WTC11 (cell line): ENCODE measurements at regions not wholly inside any gene's neighbourhood (a gene's known extent, or its start where the extent isn't known, plus 50 kb on each side); places are given as distances from the start of the nearest gene placed in this dataset.

Experiments used
- MYBL2 ChIP-seq: sonication (generic); formaldehyde crosslinking; IDR thresholded peaks from 2 replicates; pipeline ENCODE4 v1.8.1; 2023; ENCODE audit warnings: mild to moderate bottlenecking, moderate library complexity, missing genetic modification reagents
- SP1 ChIP-seq: sonication (generic); formaldehyde crosslinking; conservative IDR thresholded peaks from 2 replicates; pipeline ENCODE4 v1.8.1; 2022; ENCODE audit warnings: missing genetic modification reagents
- TF ChIP-seq, protein P1 (sequence below): sonication (generic); formaldehyde crosslinking; IDR thresholded peaks from 2 replicates; pipeline ENCODE4 v1.8.0; 2022; ENCODE audit warnings: mild to moderate bottlenecking, missing genetic modification reagents
- TF ChIP-seq, protein P2 (sequence below): sonication (generic); formaldehyde crosslinking; IDR thresholded peaks from 2 replicates; pipeline ENCODE4 v1.8.1; 2023; ENCODE audit warnings: mild to moderate bottlenecking, moderate library complexity, missing genetic modification reagents
- TF ChIP-seq, protein P3 (sequence below): sonication (generic); formaldehyde crosslinking; IDR thresholded peaks from 2 replicates; pipeline ENCODE4 v1.8.1; 2022; ENCODE audit warnings: mild to moderate bottlenecking, moderate library complexity, missing genetic modification reagents
- TF ChIP-seq, protein P4 (sequence below): fragments of 250-450 bp; sonication (Bioruptor Pico); IDR thresholded peaks from 2 replicates; pipeline ENCODE4 v1.9.0; 2021; ENCODE audit warnings: mild to moderate bottlenecking
- TF ChIP-seq, protein P5 (sequence below): fragments of 200-600 bp; IDR thresholded peaks from 2 replicates; pipeline ENCODE4 v1.8.0; 2022; ENCODE audit warnings: antibody characterized with exemption
- TF ChIP-seq, protein P6 (sequence below): sonication (generic); formaldehyde crosslinking; IDR thresholded peaks from 2 replicates; pipeline ENCODE4 v1.8.1; 2022; ENCODE audit warnings: low read depth, missing genetic modification reagents, borderline replicate concordance
- TF ChIP-seq, protein P7 (sequence below): sonication (generic); formaldehyde crosslinking; IDR thresholded peaks from 2 replicates; pipeline ENCODE4 v1.8.0; 2022; ENCODE audit warnings: mild to moderate bottlenecking, missing genetic modification reagents
- TF ChIP-seq, protein P8 (sequence below): sonication (generic); formaldehyde crosslinking; IDR thresholded peaks from 2 replicates; pipeline ENCODE4 v1.8.0; 2023; ENCODE audit warnings: mild to moderate bottlenecking, missing genetic modification reagents
- TF ChIP-seq, protein P9 (sequence below): sonication (generic); formaldehyde crosslinking; IDR thresholded peaks from 2 replicates; pipeline ENCODE4 v1.8.1; 2023; ENCODE audit warnings: mild to moderate bottlenecking, missing genetic modification reagents, moderate library complexity

DNA sequence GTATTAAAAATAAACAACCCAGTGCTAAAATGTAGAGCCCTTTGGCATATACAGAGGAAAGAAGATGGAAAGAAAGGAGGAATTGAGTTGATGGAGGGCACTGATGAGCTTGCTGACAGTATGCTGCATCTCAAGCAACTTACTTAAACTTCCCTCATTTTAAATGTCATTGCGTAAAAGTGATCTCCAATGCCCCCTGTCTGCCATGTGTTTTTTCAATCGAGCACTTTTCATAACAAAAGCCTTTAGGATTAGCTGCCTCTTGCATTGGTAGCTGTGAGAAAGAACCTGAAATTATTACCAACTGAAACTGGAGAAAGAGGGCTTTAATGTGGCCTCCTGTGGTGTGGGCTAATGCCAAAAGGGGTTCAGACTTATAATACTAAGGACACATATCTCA, 541.6 kb downstream of the SUCLA2 start:
- TF ChIP-seq, protein P1, sequence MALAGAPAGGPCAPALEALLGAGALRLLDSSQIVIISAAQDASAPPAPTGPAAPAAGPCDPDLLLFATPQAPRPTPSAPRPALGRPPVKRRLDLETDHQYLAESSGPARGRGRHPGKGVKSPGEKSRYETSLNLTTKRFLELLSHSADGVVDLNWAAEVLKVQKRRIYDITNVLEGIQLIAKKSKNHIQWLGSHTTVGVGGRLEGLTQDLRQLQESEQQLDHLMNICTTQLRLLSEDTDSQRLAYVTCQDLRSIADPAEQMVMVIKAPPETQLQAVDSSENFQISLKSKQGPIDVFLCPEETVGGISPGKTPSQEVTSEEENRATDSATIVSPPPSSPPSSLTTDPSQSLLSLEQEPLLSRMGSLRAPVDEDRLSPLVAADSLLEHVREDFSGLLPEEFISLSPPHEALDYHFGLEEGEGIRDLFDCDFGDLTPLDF (CRISPR knock-in tag) = no peak
- TF ChIP-seq SP1 (CRISPR knock-in tag) (no peak), MYBL2 (CRISPR knock-in tag) (no peak)
- TF ChIP-seq, protein P2, sequence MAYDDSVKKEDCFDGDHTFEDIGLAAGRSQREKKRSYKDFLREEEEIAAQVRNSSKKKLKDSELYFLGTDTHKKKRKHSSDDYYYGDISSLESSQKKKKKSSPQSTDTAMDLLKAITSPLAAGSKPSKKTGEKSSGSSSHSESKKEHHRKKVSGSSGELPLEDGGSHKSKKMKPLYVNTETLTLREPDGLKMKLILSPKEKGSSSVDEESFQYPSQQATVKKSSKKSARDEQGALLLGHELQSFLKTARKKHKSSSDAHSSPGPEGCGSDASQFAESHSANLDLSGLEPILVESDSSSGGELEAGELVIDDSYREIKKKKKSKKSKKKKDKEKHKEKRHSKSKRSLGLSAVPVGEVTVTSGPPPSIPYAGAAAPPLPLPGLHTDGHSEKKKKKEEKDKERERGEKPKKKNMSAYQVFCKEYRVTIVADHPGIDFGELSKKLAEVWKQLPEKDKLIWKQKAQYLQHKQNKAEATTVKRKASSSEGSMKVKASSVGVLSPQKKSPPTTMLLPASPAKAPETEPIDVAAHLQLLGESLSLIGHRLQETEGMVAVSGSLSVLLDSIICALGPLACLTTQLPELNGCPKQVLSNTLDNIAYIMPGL (CRISPR knock-in tag) = no peak
- TF ChIP-seq, protein P3, sequence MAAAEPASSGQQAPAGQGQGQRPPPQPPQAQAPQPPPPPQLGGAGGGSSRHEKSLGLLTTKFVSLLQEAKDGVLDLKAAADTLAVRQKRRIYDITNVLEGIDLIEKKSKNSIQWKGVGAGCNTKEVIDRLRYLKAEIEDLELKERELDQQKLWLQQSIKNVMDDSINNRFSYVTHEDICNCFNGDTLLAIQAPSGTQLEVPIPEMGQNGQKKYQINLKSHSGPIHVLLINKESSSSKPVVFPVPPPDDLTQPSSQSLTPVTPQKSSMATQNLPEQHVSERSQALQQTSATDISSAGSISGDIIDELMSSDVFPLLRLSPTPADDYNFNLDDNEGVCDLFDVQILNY (CRISPR knock-in tag) = no peak
- TF ChIP-seq, protein P4, sequence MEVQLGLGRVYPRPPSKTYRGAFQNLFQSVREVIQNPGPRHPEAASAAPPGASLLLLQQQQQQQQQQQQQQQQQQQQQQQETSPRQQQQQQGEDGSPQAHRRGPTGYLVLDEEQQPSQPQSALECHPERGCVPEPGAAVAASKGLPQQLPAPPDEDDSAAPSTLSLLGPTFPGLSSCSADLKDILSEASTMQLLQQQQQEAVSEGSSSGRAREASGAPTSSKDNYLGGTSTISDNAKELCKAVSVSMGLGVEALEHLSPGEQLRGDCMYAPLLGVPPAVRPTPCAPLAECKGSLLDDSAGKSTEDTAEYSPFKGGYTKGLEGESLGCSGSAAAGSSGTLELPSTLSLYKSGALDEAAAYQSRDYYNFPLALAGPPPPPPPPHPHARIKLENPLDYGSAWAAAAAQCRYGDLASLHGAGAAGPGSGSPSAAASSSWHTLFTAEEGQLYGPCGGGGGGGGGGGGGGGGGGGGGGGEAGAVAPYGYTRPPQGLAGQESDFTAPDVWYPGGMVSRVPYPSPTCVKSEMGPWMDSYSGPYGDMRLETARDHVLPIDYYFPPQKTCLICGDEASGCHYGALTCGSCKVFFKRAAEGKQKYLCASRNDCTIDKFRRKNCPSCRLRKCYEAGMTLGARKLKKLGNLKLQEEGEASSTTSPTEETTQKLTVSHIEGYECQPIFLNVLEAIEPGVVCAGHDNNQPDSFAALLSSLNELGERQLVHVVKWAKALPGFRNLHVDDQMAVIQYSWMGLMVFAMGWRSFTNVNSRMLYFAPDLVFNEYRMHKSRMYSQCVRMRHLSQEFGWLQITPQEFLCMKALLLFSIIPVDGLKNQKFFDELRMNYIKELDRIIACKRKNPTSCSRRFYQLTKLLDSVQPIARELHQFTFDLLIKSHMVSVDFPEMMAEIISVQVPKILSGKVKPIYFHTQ (CRISPR knock-in tag) = no peak
- TF ChIP-seq, protein P5, sequence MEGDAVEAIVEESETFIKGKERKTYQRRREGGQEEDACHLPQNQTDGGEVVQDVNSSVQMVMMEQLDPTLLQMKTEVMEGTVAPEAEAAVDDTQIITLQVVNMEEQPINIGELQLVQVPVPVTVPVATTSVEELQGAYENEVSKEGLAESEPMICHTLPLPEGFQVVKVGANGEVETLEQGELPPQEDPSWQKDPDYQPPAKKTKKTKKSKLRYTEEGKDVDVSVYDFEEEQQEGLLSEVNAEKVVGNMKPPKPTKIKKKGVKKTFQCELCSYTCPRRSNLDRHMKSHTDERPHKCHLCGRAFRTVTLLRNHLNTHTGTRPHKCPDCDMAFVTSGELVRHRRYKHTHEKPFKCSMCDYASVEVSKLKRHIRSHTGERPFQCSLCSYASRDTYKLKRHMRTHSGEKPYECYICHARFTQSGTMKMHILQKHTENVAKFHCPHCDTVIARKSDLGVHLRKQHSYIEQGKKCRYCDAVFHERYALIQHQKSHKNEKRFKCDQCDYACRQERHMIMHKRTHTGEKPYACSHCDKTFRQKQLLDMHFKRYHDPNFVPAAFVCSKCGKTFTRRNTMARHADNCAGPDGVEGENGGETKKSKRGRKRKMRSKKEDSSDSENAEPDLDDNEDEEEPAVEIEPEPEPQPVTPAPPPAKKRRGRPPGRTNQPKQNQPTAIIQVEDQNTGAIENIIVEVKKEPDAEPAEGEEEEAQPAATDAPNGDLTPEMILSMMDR = no peak
- TF ChIP-seq, protein P6, sequence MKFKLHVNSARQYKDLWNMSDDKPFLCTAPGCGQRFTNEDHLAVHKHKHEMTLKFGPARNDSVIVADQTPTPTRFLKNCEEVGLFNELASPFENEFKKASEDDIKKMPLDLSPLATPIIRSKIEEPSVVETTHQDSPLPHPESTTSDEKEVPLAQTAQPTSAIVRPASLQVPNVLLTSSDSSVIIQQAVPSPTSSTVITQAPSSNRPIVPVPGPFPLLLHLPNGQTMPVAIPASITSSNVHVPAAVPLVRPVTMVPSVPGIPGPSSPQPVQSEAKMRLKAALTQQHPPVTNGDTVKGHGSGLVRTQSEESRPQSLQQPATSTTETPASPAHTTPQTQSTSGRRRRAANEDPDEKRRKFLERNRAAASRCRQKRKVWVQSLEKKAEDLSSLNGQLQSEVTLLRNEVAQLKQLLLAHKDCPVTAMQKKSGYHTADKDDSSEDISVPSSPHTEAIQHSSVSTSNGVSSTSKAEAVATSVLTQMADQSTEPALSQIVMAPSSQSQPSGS (CRISPR knock-in tag) = no peak
- TF ChIP-seq, protein P7, sequence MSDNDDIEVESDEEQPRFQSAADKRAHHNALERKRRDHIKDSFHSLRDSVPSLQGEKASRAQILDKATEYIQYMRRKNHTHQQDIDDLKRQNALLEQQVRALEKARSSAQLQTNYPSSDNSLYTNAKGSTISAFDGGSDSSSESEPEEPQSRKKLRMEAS = no peak
- TF ChIP-seq, protein P8, sequence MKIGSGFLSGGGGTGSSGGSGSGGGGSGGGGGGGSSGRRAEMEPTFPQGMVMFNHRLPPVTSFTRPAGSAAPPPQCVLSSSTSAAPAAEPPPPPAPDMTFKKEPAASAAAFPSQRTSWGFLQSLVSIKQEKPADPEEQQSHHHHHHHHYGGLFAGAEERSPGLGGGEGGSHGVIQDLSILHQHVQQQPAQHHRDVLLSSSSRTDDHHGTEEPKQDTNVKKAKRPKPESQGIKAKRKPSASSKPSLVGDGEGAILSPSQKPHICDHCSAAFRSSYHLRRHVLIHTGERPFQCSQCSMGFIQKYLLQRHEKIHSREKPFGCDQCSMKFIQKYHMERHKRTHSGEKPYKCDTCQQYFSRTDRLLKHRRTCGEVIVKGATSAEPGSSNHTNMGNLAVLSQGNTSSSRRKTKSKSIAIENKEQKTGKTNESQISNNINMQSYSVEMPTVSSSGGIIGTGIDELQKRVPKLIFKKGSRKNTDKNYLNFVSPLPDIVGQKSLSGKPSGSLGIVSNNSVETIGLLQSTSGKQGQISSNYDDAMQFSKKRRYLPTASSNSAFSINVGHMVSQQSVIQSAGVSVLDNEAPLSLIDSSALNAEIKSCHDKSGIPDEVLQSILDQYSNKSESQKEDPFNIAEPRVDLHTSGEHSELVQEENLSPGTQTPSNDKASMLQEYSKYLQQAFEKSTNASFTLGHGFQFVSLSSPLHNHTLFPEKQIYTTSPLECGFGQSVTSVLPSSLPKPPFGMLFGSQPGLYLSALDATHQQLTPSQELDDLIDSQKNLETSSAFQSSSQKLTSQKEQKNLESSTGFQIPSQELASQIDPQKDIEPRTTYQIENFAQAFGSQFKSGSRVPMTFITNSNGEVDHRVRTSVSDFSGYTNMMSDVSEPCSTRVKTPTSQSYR (CRISPR knock-in tag) = no peak
- TF ChIP-seq, protein P9, sequence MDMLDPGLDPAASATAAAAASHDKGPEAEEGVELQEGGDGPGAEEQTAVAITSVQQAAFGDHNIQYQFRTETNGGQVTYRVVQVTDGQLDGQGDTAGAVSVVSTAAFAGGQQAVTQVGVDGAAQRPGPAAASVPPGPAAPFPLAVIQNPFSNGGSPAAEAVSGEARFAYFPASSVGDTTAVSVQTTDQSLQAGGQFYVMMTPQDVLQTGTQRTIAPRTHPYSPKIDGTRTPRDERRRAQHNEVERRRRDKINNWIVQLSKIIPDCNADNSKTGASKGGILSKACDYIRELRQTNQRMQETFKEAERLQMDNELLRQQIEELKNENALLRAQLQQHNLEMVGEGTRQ = no peak
